Mesendoderm (in vitro differentiated cells): ENCODE measurements at regions not wholly inside any gene's neighbourhood (a gene's known extent, or its start where the extent isn't known, plus 50 kb on each side); places are given as distances from the start of the nearest gene placed in this dataset.

Experiments used
- DNase-seq: peaks from one replicate; pipeline ENCODE4 v3.0.0; 2013
- H2AK5ac ChIP-seq: 2 replicates; pipeline ENCODE4 v1.6.1; 2013; ENCODE audit warnings: low read length, inconsistent platforms
- H2BK120ac ChIP-seq: 2 replicates; pipeline ENCODE4 v1.6.1; 2013; ENCODE audit warnings: low read depth, mild to moderate bottlenecking, low read length, moderate library complexity, mixed read lengths
- H2BK15ac ChIP-seq: replicated peaks from 2 replicates; pipeline ENCODE4 v1.6.1; 2013; ENCODE audit warnings: low read depth, mild to moderate bottlenecking, moderate library complexity
- H2BK5ac ChIP-seq: 2 replicates; pipeline ENCODE4 v1.6.1; 2013; ENCODE audit warnings: low read length, inconsistent platforms
- H3K18ac ChIP-seq: 2 replicates; pipeline ENCODE4 v1.6.1; 2013; ENCODE audit warnings: mild to moderate bottlenecking, low read length, mixed read lengths
- H3K23ac ChIP-seq: one replicate; pipeline ENCODE4 v1.6.1; 2013; ENCODE audit warnings: low read length
- H3K27ac ChIP-seq: 2 replicates; pipeline ENCODE4 v1.5.1; 2013; ENCODE audit warnings: low read depth, mild to moderate bottlenecking, inconsistent platforms, low read length, moderate library complexity
- H3K27me3 ChIP-seq: 2 replicates; pipeline ENCODE4 v1.6.1; 2013; ENCODE audit warnings: low read length, control low read depth, mild to moderate bottlenecking, inconsistent platforms; ENCODE audit not compliant: insufficient read depth, poor library complexity
- H3K36me3 ChIP-seq: 2 replicates; pipeline ENCODE4 v1.6.1; 2013; ENCODE audit warnings: low read length, inconsistent platforms; ENCODE audit not compliant: control insufficient read depth, insufficient read depth
- H3K4ac ChIP-seq: one replicate; pipeline ENCODE4 v1.6.1; 2013; ENCODE audit warnings: low read depth, mild to moderate bottlenecking, low read length, moderate library complexity
- H3K4me1 ChIP-seq: 2 replicates; pipeline ENCODE4 v1.6.1; 2013; ENCODE audit warnings: low read depth, low read length, inconsistent platforms; ENCODE audit not compliant: control insufficient read depth
- H3K4me2 ChIP-seq: 2 replicates; pipeline ENCODE4 v1.6.1; 2013; ENCODE audit warnings: low read length
- H3K4me3 ChIP-seq: 2 replicates; pipeline ENCODE4 v1.5.1; 2013; ENCODE audit warnings: mild to moderate bottlenecking, low read length
- H3K56ac ChIP-seq: one replicate; pipeline ENCODE4 v1.6.1; 2013; ENCODE audit warnings: low read length
- H3K79me1 ChIP-seq: 2 replicates; pipeline ENCODE4 v1.6.1; 2013; ENCODE audit warnings: low read length, inconsistent platforms
- H3K79me2 ChIP-seq: 2 replicates; pipeline ENCODE4 v1.6.1; 2013; ENCODE audit warnings: mild to moderate bottlenecking, low read length; ENCODE audit not compliant: control insufficient read depth, insufficient read depth
- H3K9ac ChIP-seq: 2 replicates; pipeline ENCODE4 v1.6.1; 2013; ENCODE audit warnings: low read length, inconsistent platforms
- H4K5ac ChIP-seq: one replicate; pipeline ENCODE4 v1.6.1; 2013; ENCODE audit warnings: low read length
- H4K8ac ChIP-seq: one replicate; pipeline ENCODE4 v1.6.1; 2013; ENCODE audit warnings: low read depth, mild to moderate bottlenecking, control low read depth, low read length, moderate library complexity
- WGBS: extraction: QIAGEN DNeasy Blood & Tissue Kit; methylation state at CpG from one replicate; pipeline ENCODE4 v1.1.7; 2013; ENCODE audit warnings: low lambda C conversion rate, missing lambda C conversion rate; ENCODE audit not compliant: insufficient coverage; ENCODE audit errors: extremely low coverage; 5-methylcytosine and 5-hydroxymethylcytosine counted together

GRCh38 chr6:134438837-134439236, 120.9 kb upstream of the SGK1 start:
- H3K4me1 ChIP-seq = no peaks in the 10 kb centered on the region
- H3K27ac ChIP-seq = no peak overlapping the region
- H3K4me3 ChIP-seq = no peak overlapping the region
- H4K5ac ChIP-seq = no peak overlapping the region
- H3K56ac ChIP-seq = no peak overlapping the region
- no peaks in the 10 kb centered on the region for H3K79me1 ChIP-seq
- H3K18ac ChIP-seq = no peak overlapping the region
- DNase-seq = no peak
- H3K4ac ChIP-seq = no peak overlapping the region
- H2BK5ac ChIP-seq = no peak overlapping the region
- no peaks in the 10 kb centered on the region for H3K36me3 ChIP-seq
- no peak overlapping the region for H2BK120ac ChIP-seq
- H3K9ac ChIP-seq = no peak overlapping the region
- no CpG with 5 or more reads among the region's 5 CpGs for WGBS
- no peaks in the 10 kb centered on the region for H3K79me2 ChIP-seq
- H2BK15ac ChIP-seq = no peak overlapping the region
- H4K8ac ChIP-seq = no peak overlapping the region
- H2AK5ac ChIP-seq = no peak overlapping the region
- H3K27me3 ChIP-seq = no peaks in the 10 kb centered on the region
- no peak overlapping the region for H3K23ac ChIP-seq
- H3K4me2 ChIP-seq = no peak overlapping the region

- WGBS = no CpG with 5 or more reads among the region's 4 CpGs
- Histone ChIP-seq H3K27ac (no peak overlapping the region), H3K4me2 (no peak overlapping the region)
Observed at GRCh38 chr6:134437376-134437775, 119.5 kb upstream of the SGK1 start.

GRCh38 chr6:134436950-134437349, 119.0 kb upstream of the SGK1 start:
- H4K8ac ChIP-seq = no peak overlapping the region
- no peak overlapping the region for H4K5ac ChIP-seq
- no peak overlapping the region for H2BK15ac ChIP-seq
- no peaks in the 10 kb centered on the region for H3K27me3 ChIP-seq
- no peak overlapping the region for H3K9ac ChIP-seq
- H3K18ac ChIP-seq = no peak overlapping the region
- no peaks in the 10 kb centered on the region for H3K36me3 ChIP-seq
- no peak overlapping the region for H2BK5ac ChIP-seq
- H3K27ac ChIP-seq = no peak overlapping the region
- no peaks in the 10 kb centered on the region for H3K79me1 ChIP-seq
- H3K23ac ChIP-seq = no peak overlapping the region
- no peak overlapping the region for H2AK5ac ChIP-seq
- no peak overlapping the region for H3K56ac ChIP-seq
- no peaks in the 10 kb centered on the region for H3K4me1 ChIP-seq
- no peaks in the 10 kb centered on the region for H3K79me2 ChIP-seq
- no peak overlapping the region for H2BK120ac ChIP-seq
- no peak overlapping the region for H3K4me3 ChIP-seq
- DNase-seq = no peak
- H3K4me2 ChIP-seq = no peak overlapping the region
- no CpG with 5 or more reads among the region's 1 CpG for WGBS
- H3K4ac ChIP-seq = no peak overlapping the region

More at GRCh38 chr6:134437376-134437775, 119.5 kb upstream of the SGK1 start:
- Histone ChIP-seq H2AK5ac (no peak overlapping the region), H3K4me3 (no peak overlapping the region), H2BK120ac (no peak overlapping the region), H4K8ac (no peak overlapping the region), H3K18ac (no peak overlapping the region), H3K4ac (no peak overlapping the region), H3K4me1 (no peaks in the 10 kb centered on the region), H4K5ac (no peak overlapping the region), H3K79me2 (no peaks in the 10 kb centered on the region), H3K27me3 (no peaks in the 10 kb centered on the region), H3K56ac (no peak overlapping the region), H3K9ac (no peak overlapping the region), H3K36me3 (no peaks in the 10 kb centered on the region), H3K23ac (no peak overlapping the region), H2BK5ac (no peak overlapping the region), H3K79me1 (no peaks in the 10 kb centered on the region), H2BK15ac (no peak overlapping the region)
- no peak for DNase-seq

- Histone ChIP-seq H4K8ac (no peak overlapping the region), H3K4me2 (no peak overlapping the region), H3K18ac (no peak overlapping the region), H3K27me3 (no peaks in the 10 kb centered on the region), H2AK5ac (no peak overlapping the region), H4K5ac (no peak overlapping the region), H3K23ac (no peak overlapping the region), H3K4me3 (no peak overlapping the region), H3K56ac (no peak overlapping the region), H2BK120ac (no peak overlapping the region), H3K4me1 (no peaks in the 10 kb centered on the region), H3K9ac (no peak overlapping the region), H2BK15ac (no peak overlapping the region), H3K79me1 (no peaks in the 10 kb centered on the region), H3K27ac (no peak overlapping the region), H3K79me2 (no peaks in the 10 kb centered on the region), H3K36me3 (no peaks in the 10 kb centered on the region), H2BK5ac (no peak overlapping the region), H3K4ac (no peak overlapping the region)
- peak; percentile 74 for DNase-seq
- no CpG with 5 or more reads among the region's 9 CpGs for WGBS
Observed at GRCh38 chr6:134436281-134436815, 118.4 kb upstream of the SGK1 start.

GRCh38 chr6:134435814-134436280, 117.9 kb upstream of the SGK1 start:
- no CpG with 5 or more reads among the region's 3 CpGs for WGBS
- no peak overlapping the region for H3K27ac ChIP-seq

More at GRCh38 chr6:134435814-134436280, 117.9 kb upstream of the SGK1 start:
- H3K4me2 ChIP-seq = no peak overlapping the region
- H2AK5ac ChIP-seq = no peak overlapping the region
- H3K23ac ChIP-seq = no peak overlapping the region
- no peak overlapping the region for H3K9ac ChIP-seq
- H4K8ac ChIP-seq = no peak overlapping the region
- no peaks in the 10 kb centered on the region for H3K79me2 ChIP-seq
- H3K18ac ChIP-seq = no peak overlapping the region
- H2BK5ac ChIP-seq = no peak overlapping the region
- no peaks in the 10 kb centered on the region for H3K79me1 ChIP-seq
- no peak for DNase-seq
- no peak overlapping the region for H4K5ac ChIP-seq
- H2BK15ac ChIP-seq = no peak overlapping the region
- no peak overlapping the region for H3K4ac ChIP-seq
- H3K4me3 ChIP-seq = no peak overlapping the region
- no peaks in the 10 kb centered on the region for H3K4me1 ChIP-seq
- no peak overlapping the region for H3K56ac ChIP-seq
- H3K36me3 ChIP-seq = no peaks in the 10 kb centered on the region
- H2BK120ac ChIP-seq = no peak overlapping the region
- H3K27me3 ChIP-seq = no peaks in the 10 kb centered on the region
